SK-N-SH (cell line): ENCODE measurements at regions not wholly inside any gene's neighbourhood (a gene's known extent, or its start where the extent isn't known, plus 50 kb on each side); places are given as distances from the start of the nearest gene placed in this dataset.

Experiments
- FOXJ3 ChIP-seq: sonication (generic); formaldehyde crosslinking; IDR thresholded peaks from 2 replicates; pipeline ENCODE4 v1.5.1; 2020; ENCODE audit warnings: mild to moderate bottlenecking, missing genetic modification reagents
- TF ChIP-seq, protein P1 (sequence below): fragments of 200-600 bp; sonication (generic); IDR thresholded peaks from 2 replicates; pipeline ENCODE4 v1.6.1; 2017; ENCODE audit warnings: antibody characterized with exemption, mild to moderate bottlenecking, moderate library complexity

DNA sequence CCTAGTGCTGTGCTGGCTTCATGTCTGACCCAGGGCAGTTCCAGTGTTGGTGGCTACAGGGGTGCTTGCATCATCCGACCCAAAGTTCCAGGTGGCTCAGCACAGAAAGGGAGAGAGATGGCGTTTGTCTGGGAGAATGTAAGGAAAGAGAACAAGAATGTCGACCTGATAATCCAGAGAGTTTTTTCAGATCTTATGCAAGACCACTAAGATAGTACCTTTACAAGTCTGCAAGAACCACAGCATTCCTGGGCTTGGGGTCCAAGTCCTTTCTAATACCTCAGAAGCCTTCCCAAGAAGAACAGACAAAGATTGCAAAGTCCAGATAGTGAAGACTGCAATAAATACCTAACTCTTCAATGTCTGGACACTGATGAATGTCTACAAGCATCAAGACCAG is 363.0 kb upstream of the TOM1L1 start:
- no peak for TF ChIP-seq FOXJ3 (CRISPR knock-in tag)
- TF ChIP-seq, protein P1, sequence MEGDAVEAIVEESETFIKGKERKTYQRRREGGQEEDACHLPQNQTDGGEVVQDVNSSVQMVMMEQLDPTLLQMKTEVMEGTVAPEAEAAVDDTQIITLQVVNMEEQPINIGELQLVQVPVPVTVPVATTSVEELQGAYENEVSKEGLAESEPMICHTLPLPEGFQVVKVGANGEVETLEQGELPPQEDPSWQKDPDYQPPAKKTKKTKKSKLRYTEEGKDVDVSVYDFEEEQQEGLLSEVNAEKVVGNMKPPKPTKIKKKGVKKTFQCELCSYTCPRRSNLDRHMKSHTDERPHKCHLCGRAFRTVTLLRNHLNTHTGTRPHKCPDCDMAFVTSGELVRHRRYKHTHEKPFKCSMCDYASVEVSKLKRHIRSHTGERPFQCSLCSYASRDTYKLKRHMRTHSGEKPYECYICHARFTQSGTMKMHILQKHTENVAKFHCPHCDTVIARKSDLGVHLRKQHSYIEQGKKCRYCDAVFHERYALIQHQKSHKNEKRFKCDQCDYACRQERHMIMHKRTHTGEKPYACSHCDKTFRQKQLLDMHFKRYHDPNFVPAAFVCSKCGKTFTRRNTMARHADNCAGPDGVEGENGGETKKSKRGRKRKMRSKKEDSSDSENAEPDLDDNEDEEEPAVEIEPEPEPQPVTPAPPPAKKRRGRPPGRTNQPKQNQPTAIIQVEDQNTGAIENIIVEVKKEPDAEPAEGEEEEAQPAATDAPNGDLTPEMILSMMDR, result no peak
